Bronchial epithelial cell (primary cell): ENCODE measurements at regions not wholly inside any gene's neighbourhood (a gene's known extent, or its start where the extent isn't known, plus 50 kb on each side); places are given as distances from the start of the nearest gene placed in this dataset.

Experiments
- DNase-seq: peaks from one replicate; pipeline ENCODE4 v3.0.0-alpha.2; 2010; ENCODE audit warnings: low read depth
- FAIRE-seq: peaks from 2 replicates; lab custom pipeline; 2011; peaks lifted over from hg19 to GRCh38; lab: Jason Lieb, UNC
- H3K27me3 ChIP-seq: 2 replicates; pipeline ENCODE4 v1.5.1; 2011; ENCODE audit warnings: low read length; ENCODE audit not compliant: control insufficient read depth, insufficient read depth
- H3K36me3 ChIP-seq: 2 replicates; pipeline ENCODE4 v1.5.1; 2011; ENCODE audit warnings: low read length; ENCODE audit not compliant: control insufficient read depth, insufficient read depth
- H3K4me3 ChIP-seq: 2 replicates; pipeline ENCODE4 v1.5.1; 2011; ENCODE audit warnings: mild to moderate bottlenecking, low read depth, low read length, control low read depth
- TF ChIP-seq, protein P1 (sequence below): IDR thresholded peaks from 2 replicates; pipeline ENCODE4 v1.5.1; 2011; ENCODE audit warnings: mild to moderate bottlenecking, moderate library complexity, low read length, control low read depth, inconsistent platforms; ENCODE audit not compliant: insufficient read depth, severe bottlenecking

DNA sequence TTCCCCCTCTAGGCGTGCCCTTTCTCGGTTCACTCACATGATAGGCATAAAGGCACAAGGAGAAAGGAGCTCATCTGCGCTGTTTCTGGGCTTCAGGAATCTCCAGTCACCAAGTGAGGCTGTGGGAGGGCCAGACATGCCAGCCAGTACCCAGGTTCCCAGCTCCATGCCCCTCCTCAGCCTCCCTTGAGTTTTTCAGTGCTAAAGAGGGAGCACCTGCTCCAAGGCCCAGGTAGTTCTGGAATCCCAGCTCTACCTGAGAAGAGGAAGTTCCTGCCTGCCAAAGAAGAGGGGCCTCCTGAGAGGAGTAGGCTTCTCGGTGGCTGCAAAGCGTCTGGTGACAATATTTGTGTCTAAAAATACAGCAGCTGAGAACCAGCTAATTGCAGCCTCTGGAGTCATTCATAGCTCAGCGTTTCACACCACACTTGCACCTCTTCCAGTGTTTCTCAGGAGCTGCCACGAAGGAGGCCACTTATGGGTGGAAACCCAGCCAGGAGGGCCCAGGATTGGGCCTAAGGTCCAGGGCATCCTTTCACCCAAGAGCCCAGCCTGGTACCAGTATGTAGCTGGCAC is 197.4 kb downstream of the TRIM29 start:
- no peak for FAIRE-seq
- peaks cover 3% of the 10 kb centered on the region for H3K27me3 ChIP-seq
- DNase-seq = no peak
- TF ChIP-seq, protein P1, sequence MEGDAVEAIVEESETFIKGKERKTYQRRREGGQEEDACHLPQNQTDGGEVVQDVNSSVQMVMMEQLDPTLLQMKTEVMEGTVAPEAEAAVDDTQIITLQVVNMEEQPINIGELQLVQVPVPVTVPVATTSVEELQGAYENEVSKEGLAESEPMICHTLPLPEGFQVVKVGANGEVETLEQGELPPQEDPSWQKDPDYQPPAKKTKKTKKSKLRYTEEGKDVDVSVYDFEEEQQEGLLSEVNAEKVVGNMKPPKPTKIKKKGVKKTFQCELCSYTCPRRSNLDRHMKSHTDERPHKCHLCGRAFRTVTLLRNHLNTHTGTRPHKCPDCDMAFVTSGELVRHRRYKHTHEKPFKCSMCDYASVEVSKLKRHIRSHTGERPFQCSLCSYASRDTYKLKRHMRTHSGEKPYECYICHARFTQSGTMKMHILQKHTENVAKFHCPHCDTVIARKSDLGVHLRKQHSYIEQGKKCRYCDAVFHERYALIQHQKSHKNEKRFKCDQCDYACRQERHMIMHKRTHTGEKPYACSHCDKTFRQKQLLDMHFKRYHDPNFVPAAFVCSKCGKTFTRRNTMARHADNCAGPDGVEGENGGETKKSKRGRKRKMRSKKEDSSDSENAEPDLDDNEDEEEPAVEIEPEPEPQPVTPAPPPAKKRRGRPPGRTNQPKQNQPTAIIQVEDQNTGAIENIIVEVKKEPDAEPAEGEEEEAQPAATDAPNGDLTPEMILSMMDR = no peak
- no peaks in the 10 kb centered on the region for H3K36me3 ChIP-seq
- H3K4me3 ChIP-seq = no peak overlapping the region

DNA sequence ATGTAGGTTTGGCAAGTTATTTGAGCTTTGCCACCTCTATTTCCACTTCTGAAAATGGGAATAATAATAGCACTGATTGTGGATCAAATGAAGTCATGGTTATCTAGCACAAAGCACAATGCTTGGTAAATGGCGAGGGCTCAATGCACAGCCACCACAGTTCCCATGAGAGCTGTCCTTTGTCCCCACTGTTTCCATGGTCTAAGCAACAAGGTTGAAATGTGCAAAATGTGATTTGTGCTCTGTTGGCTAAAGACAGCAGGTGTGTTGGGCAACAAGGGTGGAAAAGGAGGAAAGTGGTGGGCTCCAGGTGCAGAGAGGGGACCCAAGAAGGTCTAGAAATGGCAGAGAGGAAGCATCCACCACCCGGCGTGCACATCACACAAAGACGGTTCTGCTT is 200.5 kb downstream of the TRIM29 start:
- no peak for DNase-seq
- peak; percentile 70 for FAIRE-seq
- TF ChIP-seq, protein P1 = no peak
- no peak overlapping the region for H3K4me3 ChIP-seq
- H3K36me3 ChIP-seq = no peaks in the 10 kb centered on the region
- H3K27me3 ChIP-seq = peaks cover 3% of the 10 kb centered on the region

DNA sequence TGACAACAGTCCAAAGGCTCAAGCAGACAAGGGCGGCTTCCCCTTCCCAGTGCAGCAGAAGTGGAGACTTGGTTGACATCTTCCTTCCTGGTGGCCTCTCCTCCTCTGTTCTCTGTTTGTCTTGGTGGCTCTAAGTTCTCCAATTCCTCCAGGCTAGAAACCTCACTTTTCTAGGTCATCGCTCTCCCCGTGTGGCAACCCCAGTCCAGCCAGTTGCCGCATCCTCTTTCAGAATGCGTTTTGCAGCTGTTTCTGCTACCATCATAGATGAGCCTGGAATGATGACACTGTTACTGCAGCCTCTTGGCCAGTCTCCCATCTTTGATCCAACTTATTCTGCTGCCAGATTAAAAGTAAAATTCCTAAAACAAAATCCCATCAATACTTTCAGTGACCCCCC is 201.5 kb downstream of the TRIM29 start:
- TF ChIP-seq, protein P1 = no peak
- no peak overlapping the region for H3K4me3 ChIP-seq
- no peaks in the 10 kb centered on the region for H3K36me3 ChIP-seq
- FAIRE-seq (no peak), DNase-seq (no peak)
- peaks cover 3% of the 10 kb centered on the region for H3K27me3 ChIP-seq

DNA sequence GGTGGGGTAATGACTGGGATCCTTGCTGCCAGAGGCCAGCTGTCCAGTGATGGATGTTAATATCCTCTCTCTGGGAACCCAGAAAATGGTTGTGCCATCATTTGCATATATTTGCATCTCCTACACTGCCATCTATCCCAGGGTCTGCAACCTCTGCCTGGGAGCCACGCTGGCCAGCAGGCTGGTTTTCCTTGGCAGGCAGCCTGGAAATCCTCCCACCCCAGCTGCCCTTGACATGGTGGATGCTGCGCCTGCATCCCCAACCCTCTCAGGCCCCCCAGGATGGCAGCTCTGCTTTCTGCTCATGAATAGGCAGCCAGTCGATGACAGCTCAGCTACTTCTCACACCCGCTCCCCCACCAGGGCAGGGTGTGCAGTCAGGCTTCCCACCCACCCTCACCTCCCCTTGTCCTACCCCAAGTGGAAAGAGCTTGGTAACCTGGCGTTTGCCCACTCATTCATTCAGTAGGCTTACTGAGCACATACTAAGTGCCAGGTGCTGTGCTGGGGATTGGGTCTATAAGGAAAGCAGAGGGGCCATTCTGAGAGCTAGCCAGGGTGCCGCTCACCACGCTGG is 202.5 kb downstream of the TRIM29 start:
- DNase-seq (no peak), FAIRE-seq (no peak)
- no peak overlapping the region for H3K4me3 ChIP-seq
- no peaks in the 10 kb centered on the region for H3K36me3 ChIP-seq
- H3K27me3 ChIP-seq = peaks cover 4% of the 10 kb centered on the region
- TF ChIP-seq, protein P1 = no peak

DNA sequence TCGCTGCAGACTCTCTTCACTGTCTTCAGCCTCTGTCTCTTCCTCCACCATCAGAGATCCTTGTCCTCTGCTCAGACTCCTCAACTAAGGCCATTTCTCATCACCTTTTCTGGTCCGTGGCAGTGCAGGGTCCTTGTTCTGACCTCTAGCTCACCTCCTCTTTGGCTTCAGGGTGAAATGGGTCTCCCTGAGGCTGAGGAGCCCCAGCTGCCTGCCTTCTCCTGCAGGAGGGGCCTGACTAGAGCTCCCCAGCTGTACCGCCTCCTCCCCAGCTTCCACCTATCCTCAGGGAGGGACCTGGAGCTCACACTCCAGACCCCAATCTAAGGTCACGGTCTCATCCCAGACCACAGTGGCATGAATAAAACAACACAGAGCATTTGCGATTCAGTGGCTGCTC is 203.0 kb downstream of the TRIM29 start:
- no peak for DNase-seq
- no peak for FAIRE-seq
- TF ChIP-seq, protein P1 = no peak
- Histone ChIP-seq H3K4me3 (no peak overlapping the region), H3K36me3 (no peaks in the 10 kb centered on the region), H3K27me3 (peaks cover 4% of the 10 kb centered on the region)

DNA sequence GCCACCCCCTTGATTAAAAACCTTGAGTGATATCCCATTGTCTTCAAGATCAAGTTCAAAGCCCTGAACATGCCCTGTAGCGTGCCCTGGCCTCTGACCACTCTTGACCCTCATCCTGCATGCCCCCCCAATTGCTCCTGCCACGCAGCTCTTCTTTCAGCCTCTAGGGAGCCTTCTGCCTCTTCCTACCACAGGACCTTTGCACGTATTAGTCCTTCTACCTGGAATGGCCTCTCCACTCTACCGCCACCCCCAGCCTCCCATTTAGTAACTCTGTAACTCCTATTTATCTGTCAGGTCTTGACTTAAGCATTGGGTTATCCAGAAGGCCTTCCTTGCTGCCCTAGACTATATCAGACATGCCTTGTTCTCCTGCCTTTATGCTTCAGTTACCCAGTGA is 203.6 kb downstream of the TRIM29 start:
- Histone ChIP-seq H3K4me3 (no peak overlapping the region), H3K27me3 (peaks cover 4% of the 10 kb centered on the region), H3K36me3 (no peaks in the 10 kb centered on the region)
- FAIRE-seq = no peak
- TF ChIP-seq, protein P1 = no peak
- no peak for DNase-seq
